ENCODE measurements at regions not wholly inside any gene's neighbourhood (a gene's known extent, or its start where the extent isn't known, plus 50 kb on each side); places are given as distances from the start of the nearest gene placed in this dataset.

DNA sequence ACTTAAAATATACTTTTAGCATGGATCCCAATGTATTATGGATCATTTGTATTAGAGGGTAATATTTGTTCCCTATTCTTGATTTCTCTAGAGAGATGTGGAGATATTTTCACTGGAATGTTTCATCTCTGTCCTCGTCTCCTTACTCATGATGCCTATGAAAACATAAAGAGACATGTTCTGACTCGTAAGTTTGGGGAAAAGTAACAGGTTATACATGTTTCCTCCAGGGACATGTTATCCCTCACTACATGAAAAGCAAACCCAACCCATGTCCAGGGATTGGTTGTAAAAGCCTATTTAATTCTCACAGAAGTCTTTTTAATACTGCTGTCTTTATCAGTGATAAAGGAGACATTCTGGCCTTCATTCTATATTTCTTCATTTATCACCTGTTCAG lies 621.4 kb downstream of the GABRG1 start:
- TF ChIP-seq, protein P1, sequence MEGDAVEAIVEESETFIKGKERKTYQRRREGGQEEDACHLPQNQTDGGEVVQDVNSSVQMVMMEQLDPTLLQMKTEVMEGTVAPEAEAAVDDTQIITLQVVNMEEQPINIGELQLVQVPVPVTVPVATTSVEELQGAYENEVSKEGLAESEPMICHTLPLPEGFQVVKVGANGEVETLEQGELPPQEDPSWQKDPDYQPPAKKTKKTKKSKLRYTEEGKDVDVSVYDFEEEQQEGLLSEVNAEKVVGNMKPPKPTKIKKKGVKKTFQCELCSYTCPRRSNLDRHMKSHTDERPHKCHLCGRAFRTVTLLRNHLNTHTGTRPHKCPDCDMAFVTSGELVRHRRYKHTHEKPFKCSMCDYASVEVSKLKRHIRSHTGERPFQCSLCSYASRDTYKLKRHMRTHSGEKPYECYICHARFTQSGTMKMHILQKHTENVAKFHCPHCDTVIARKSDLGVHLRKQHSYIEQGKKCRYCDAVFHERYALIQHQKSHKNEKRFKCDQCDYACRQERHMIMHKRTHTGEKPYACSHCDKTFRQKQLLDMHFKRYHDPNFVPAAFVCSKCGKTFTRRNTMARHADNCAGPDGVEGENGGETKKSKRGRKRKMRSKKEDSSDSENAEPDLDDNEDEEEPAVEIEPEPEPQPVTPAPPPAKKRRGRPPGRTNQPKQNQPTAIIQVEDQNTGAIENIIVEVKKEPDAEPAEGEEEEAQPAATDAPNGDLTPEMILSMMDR (conservative IDR thresholded peaks at IDR 0.05 in 1 of 2, IDR thresholded peaks at IDR 0.05 in 1 of 2; ENCODE audit: low read depth in 1 of 2, low read length in 2 of 2): no peak
- no peak for TF ChIP-seq EZH2 (IDR thresholded peaks at IDR 0.05; ENCODE audit: low read length, missing control alignments)

Data from fibroblast of lung (primary cell).